Muscle layer of colon (tissue), 2 donors: ENCODE measurements at regions not wholly inside any gene's neighbourhood (a gene's known extent, or its start where the extent isn't known, plus 50 kb on each side); places are given as distances from the start of the nearest gene placed in this dataset.

Experiments
- H3K27ac ChIP-seq: one replicate; pipeline ENCODE4 v1.7.0; 2013; ENCODE audit warnings: low read depth, mild to moderate bottlenecking, low read length, moderate library complexity
- H3K27me3 ChIP-seq, 2 donors: one replicate each; pipeline ENCODE4 v1.7.0; 2013; ENCODE audit warnings: low read length in 2 of 2, mild to moderate bottlenecking in 2 of 2; ENCODE audit not compliant: insufficient read depth in 2 of 2, control insufficient read depth in 1 of 2
- H3K36me3 ChIP-seq: one replicate; pipeline ENCODE4 v1.7.0; 2013; ENCODE audit warnings: mild to moderate bottlenecking, low read length; ENCODE audit not compliant: insufficient read depth
- H3K4me1 ChIP-seq: one replicate; pipeline ENCODE4 v1.7.0; 2013; ENCODE audit warnings: mild to moderate bottlenecking, low read length; ENCODE audit not compliant: insufficient read depth
- H3K4me3 ChIP-seq, 2 donors: one replicate each; pipeline ENCODE4 v1.7.0; 2013; ENCODE audit warnings: low read length in 2 of 2, low read depth in 1 of 2, mild to moderate bottlenecking in 1 of 2, moderate library complexity in 1 of 2
- H3K9ac ChIP-seq: one replicate; pipeline ENCODE4 v1.7.0; 2013; ENCODE audit warnings: low read length
- H3K9me3 ChIP-seq: one replicate; pipeline ENCODE4 v1.7.0; 2013; ENCODE audit warnings: mild to moderate bottlenecking, low read length
- donor health status: abdominal sarcoma.
- donor health status: Adenocarcinoma of cecum.

DNA sequence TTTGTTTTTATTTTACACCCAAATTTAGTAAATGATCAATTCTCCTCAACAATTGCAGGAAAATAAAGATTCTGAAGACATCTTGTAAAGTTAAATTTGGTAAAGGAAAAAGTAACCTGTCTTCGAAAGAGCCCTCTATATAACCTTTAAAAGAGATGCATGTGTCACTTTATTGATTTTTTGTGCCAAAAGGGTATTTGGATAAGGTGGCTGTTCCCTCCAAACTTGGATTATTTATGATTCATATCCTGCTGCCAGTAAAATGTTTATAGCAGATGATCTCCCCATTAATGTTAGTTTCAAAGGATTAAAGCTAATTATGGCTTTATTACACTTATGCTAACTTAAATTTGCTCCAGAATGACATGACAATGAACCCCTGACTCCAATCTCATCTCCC lies 98.8 kb downstream of the DUSP6 start:
- Histone ChIP-seq H3K36me3 (no peaks in the 10 kb centered on the region), H3K4me3 (no peak overlapping the region), H3K4me1 (peaks cover 20% of the 10 kb centered on the region), H3K9me3 (no peaks in the 10 kb centered on the region), H3K9ac (no peak overlapping the region), H3K27ac (no peak overlapping the region), H3K27me3 (no peaks in the 10 kb centered on the region)

DNA sequence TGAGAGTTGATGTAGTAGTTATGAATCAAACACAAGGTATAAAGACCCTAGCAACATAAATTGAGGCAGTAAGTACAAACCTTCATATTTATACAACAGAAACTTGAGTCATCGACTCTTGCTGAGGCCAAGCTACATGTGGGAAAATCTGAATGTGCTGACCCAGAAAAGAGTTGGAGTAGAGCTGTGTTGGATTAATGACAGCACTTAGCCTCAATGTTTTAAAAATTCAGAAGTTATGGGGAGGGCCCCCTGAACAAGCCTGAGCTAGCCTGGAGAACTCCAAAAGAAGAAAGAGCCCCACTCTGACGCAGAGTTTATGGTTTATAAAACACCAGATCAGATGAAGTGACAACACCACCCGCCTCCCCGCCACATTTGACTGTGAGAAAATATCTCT lies 100.0 kb downstream of the DUSP6 start:
- H3K27me3 ChIP-seq = no peaks in the 10 kb centered on the region
- H3K9me3 ChIP-seq = no peaks in the 10 kb centered on the region
- no peaks in the 10 kb centered on the region for H3K36me3 ChIP-seq
- no peak overlapping the region for H3K4me3 ChIP-seq
- H3K27ac ChIP-seq = no peak overlapping the region
- peaks cover 20% of the 10 kb centered on the region for H3K4me1 ChIP-seq
- H3K9ac ChIP-seq = no peak overlapping the region

DNA sequence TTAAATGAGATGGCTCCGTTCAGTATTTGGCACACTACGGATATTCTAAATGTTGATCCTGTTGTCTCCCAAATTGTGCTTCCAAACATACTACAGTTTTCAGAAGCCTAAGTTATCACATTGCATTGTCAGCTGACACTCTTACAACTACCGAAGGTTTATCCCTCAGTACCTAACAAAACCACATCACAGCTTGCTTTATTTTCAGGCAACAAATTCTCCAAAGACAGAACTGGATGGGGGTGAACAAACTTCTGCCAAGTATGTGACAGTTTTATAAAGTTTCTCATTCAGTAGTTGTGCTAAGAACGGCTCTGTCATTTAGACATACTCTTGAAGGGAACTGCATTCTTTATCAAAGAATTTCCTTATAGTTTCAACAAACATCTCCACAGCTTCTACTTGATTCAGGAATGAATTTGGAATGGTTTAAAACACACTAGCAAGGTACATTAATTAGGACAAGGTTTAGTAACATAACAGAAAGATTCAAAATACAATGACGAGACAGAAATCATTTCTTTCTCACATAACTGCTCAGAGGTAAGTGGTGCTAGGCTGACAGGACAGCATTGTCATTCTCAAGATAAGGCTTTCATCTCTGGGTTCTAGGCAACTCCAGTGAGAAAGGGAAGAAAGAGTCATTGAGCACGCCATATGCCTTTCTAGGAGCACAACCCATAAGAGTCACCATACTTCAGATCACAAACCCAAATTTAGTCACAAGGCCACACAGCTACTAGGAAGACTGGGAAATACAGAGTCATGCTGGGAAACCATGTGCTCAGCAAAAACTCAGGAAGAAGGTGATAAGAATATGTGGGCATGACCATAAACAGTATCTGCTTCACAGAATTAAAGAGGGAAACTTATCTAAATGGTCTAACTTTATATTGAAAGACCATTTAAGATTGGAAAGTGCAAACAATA lies 100.7 kb downstream of the DUSP6 start:
- Histone ChIP-seq H3K4me3 (no peak overlapping the region), H3K9me3 (no peaks in the 10 kb centered on the region), H3K9ac (no peak overlapping the region), H3K36me3 (no peaks in the 10 kb centered on the region), H3K4me1 (peaks cover 20% of the 10 kb centered on the region), H3K27me3 (no peaks in the 10 kb centered on the region), H3K27ac (peak overlapping the region; percentile 12)

DNA sequence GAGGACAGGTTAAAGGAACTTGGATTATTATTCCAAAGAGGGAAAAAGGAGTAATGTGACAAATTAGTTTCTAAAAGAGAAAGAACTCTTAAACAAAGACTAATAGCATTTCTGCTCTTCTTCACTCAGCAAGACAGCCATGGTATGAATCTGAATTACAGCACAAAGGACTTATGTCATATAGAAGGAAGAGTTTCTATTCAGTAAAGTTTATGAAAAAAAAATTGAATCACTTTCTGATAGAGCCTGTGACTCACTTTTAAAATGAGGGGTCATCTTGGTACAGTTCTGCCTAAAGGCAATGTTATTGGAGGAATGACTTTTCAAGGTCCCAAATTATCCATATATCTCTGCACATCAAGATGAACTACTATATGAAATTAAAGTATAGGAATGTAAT lies 101.7 kb downstream of the DUSP6 start:
- Histone ChIP-seq H3K4me3 (no peak overlapping the region), H3K9me3 (no peaks in the 10 kb centered on the region), H3K36me3 (no peaks in the 10 kb centered on the region), H3K27me3 (no peaks in the 10 kb centered on the region), H3K9ac (no peak overlapping the region), H3K27ac (no peak overlapping the region), H3K4me1 (peaks cover 20% of the 10 kb centered on the region)

DNA sequence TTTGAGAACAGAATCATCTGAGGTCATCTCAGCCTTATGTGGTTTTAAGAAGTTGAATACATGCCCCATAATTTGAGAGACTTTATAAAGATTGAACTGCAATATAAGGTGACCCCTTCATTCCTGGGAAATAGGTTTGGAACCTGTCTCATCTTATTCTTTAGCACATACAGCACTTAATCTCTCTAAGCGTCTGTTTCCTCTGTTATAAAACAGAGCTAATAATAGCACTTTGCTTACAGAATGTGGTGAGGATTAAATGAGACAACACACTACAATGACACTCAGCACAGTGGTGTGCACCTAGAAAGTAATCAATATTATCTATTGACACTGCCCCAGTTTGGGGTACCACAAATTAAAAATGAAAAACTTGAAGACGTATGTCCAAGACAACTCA lies 102.1 kb downstream of the DUSP6 start:
- Histone ChIP-seq H3K4me3 (no peak overlapping the region), H3K36me3 (no peaks in the 10 kb centered on the region), H3K4me1 (peaks cover 22% of the 10 kb centered on the region), H3K27me3 (no peaks in the 10 kb centered on the region), H3K27ac (no peak overlapping the region), H3K9ac (no peak overlapping the region), H3K9me3 (no peaks in the 10 kb centered on the region)

DNA sequence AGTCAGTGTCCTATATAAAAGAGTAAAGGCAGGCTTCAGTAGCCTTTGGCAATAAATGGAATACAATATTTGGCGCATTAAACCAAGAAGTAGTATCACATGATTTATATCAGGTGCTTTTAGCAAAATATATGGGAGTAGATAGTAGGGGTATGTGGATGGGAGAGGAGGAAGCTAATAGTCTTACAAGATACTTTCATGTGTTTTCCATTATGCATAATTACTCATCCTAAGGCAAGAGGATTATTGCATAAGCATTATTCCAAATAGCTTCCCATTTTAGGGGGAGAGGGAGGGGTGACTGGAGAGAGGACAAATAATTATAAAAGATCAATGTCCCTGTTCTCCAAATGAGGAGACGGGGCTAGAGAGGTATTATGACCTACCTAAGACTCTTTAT lies 104.3 kb downstream of the DUSP6 start:
- Histone ChIP-seq H3K4me1 (peaks cover 31% of the 10 kb centered on the region), H3K27ac (no peak overlapping the region), H3K9ac (no peak overlapping the region), H3K36me3 (no peaks in the 10 kb centered on the region), H3K9me3 (no peaks in the 10 kb centered on the region), H3K4me3 (no peak overlapping the region), H3K27me3 (no peaks in the 10 kb centered on the region)

DNA sequence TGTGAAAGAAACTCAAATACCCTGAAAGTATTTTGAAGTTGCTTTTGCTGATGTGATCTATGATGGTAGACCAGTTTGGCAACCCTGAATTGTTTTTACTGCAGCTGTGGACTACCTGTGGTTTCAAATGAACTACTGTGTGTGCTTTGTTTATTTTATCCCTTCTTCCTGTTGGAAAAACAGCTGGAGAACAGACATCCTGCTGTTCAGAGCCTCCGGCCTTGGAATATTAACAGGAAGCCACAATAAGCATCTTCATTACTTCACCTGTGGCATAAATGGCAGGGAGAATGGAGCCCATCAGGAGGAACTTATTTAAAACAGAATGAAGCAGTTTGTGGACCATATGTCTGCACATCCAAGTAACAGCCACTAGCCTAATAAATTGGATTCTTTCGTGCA lies 104.8 kb downstream of the DUSP6 start:
- Histone ChIP-seq H3K27ac (no peak overlapping the region), H3K27me3 (no peaks in the 10 kb centered on the region), H3K36me3 (no peaks in the 10 kb centered on the region), H3K4me3 (no peak overlapping the region), H3K9me3 (no peaks in the 10 kb centered on the region), H3K9ac (no peak overlapping the region), H3K4me1 (peaks cover 31% of the 10 kb centered on the region)

DNA sequence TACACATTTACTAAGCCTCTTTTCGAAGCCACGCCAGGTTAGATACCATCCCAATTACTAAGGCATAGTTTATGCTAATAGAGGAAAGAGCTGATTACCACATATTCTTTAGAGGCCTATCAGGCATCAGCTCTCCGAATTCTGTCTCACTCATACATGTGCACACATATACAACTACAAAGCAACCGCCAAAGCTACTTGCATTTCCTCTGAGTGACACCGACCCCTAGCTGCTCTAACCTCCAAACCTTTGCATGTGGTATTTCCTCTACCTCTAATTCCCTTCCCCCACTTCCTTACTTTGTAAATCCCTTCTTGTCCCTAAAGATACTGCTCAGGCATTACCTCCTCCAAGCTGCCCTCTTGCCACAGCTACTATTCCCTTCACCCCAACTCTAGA lies 107.2 kb downstream of the DUSP6 start:
- no peak overlapping the region for H3K4me3 ChIP-seq
- no peaks in the 10 kb centered on the region for H3K36me3 ChIP-seq
- H3K4me1 ChIP-seq = peaks cover 13% of the 10 kb centered on the region
- no peaks in the 10 kb centered on the region for H3K27me3 ChIP-seq
- H3K9ac ChIP-seq = no peak overlapping the region
- H3K27ac ChIP-seq = no peak overlapping the region
- no peaks in the 10 kb centered on the region for H3K9me3 ChIP-seq

DNA sequence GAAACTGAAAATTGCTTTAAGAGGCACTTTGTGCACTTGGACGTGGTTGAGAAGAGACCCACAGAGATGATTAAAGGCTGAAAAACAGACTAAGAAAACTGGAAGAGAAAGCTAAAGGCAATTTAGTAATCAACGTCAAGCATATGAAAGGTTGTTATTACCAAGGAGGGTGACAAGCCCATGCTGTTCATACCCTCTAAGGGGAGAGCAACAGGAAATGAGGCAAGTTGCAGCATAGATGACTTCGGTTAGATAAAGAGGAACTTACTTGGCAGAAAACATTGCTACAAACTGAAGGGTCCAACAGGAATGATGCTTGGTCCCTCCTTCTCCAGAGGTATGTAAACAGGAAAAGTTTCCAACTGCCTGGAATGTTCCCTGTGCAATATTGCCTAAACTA lies 107.8 kb downstream of the DUSP6 start:
- H3K9ac ChIP-seq = no peak overlapping the region
- no peak overlapping the region for H3K27ac ChIP-seq
- H3K36me3 ChIP-seq = no peaks in the 10 kb centered on the region
- H3K4me3 ChIP-seq = no peak overlapping the region
- H3K27me3 ChIP-seq = no peaks in the 10 kb centered on the region
- peaks cover 11% of the 10 kb centered on the region for H3K4me1 ChIP-seq
- H3K9me3 ChIP-seq = no peaks in the 10 kb centered on the region

DNA sequence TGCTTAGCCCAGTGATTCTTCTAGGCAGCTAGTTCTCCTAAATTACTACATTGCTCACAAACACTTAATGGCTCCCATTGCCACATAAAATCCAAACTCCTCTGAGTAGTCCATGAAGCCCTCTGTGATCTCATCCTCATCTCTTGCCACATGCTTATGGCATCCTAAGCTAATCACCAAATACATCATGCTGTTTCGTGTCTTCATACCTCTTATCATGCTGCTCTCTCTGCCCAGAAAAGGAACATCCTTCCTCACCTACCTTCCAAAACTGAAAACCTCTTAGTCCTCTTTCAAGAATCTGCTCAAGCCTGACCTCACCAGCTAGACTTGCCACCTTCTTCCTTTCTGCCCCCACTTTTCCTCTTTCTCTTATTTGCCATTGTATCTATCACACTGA lies 108.5 kb downstream of the DUSP6 start:
- Histone ChIP-seq H3K27ac (no peak overlapping the region), H3K9ac (no peak overlapping the region), H3K4me1 (peaks cover 18% of the 10 kb centered on the region), H3K9me3 (no peaks in the 10 kb centered on the region), H3K36me3 (no peaks in the 10 kb centered on the region), H3K27me3 (no peaks in the 10 kb centered on the region), H3K4me3 (no peak overlapping the region)

DNA sequence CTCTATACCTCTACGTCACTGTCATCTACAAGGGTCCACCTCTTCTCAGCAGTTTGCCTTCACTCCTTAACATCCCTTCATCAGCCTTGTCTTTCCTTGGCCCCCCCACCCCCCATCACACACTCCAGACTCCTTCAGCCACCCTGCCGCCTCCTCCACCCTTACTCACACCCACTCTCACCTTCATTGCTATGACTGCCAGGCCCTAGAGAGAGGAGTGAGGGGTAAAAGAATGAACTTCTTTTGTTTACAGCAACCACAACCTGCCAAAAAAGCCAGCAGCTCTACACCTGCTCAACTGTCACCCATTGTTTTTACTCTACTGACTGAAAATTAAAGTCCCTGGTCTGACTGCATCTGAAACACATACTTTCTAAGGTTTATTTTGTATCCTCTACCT lies 112.8 kb downstream of the DUSP6 start:
- Histone ChIP-seq H3K4me3 (no peak overlapping the region), H3K9me3 (no peaks in the 10 kb centered on the region), H3K27me3 (no peaks in the 10 kb centered on the region), H3K36me3 (no peaks in the 10 kb centered on the region), H3K9ac (no peak overlapping the region), H3K4me1 (peaks cover 14% of the 10 kb centered on the region), H3K27ac (no peak overlapping the region)

DNA sequence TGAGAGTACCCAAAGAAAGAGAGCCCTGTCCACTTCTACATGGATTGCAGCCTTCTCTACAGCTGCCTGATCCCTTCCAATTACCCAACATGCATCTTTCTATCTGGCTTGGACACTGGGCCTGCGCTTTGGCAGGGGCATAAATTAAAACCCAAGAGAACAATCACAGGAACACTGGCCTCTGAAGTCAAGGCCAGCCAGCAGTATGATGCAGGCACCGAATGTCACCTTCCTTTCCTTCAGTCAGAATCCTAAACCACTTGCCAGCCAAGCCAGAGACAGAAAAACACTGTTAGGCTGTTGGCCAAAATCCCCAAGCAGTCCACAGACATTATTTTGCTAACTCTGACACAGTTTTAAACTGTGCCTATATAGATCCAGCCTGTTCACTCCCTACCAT lies 113.7 kb downstream of the DUSP6 start:
- no peaks in the 10 kb centered on the region for H3K9me3 ChIP-seq
- peaks cover 12% of the 10 kb centered on the region for H3K4me1 ChIP-seq
- H3K9ac ChIP-seq = no peak overlapping the region
- no peaks in the 10 kb centered on the region for H3K27me3 ChIP-seq
- H3K27ac ChIP-seq = no peak overlapping the region
- H3K4me3 ChIP-seq = no peak overlapping the region
- no peaks in the 10 kb centered on the region for H3K36me3 ChIP-seq
